ENCODE measurements at regions not wholly inside any gene's neighbourhood (a gene's known extent, or its start where the extent isn't known, plus 50 kb on each side); places are given as distances from the start of the nearest gene placed in this dataset.

DNA sequence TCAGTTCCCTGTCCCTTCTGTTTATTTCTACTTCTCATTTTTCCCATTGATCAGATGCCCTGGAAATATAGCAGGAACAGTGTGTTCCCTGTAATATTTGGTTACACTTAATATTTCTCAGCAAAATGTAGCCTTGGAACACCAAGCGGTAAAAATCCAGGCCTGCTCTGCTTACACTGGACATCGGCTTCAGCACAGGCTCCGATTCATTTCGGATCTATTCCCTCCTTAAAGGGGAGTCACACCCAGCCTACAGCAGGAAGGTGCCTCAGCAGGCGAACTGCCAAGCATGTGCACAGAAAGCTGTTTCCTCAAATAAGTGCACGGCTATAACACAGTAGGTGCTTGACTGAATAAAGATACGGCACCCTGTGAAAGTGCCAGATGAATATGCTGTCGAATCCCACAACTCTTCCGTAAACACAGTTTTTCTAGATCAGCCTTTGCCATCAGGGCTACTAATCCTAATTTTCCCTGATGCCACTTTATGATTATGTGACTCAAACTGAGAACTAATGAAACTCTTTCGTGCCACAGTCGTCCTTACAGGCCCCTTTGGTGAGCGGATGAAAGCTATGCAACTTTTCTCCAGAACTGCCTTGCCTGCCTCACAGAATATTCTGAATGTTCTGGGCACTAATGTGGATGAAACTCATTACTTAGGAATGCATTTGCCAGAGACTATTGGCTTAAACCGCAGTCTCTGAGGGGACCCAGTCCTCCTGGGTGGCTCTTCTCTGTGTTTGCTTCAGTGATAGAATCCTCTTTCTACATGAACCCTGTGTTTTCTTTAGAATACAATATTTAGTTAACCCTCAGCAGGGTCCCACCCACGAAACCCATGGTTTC, 275.5 kb upstream of the RUNX1 start:
- TF ChIP-seq, protein P1, sequence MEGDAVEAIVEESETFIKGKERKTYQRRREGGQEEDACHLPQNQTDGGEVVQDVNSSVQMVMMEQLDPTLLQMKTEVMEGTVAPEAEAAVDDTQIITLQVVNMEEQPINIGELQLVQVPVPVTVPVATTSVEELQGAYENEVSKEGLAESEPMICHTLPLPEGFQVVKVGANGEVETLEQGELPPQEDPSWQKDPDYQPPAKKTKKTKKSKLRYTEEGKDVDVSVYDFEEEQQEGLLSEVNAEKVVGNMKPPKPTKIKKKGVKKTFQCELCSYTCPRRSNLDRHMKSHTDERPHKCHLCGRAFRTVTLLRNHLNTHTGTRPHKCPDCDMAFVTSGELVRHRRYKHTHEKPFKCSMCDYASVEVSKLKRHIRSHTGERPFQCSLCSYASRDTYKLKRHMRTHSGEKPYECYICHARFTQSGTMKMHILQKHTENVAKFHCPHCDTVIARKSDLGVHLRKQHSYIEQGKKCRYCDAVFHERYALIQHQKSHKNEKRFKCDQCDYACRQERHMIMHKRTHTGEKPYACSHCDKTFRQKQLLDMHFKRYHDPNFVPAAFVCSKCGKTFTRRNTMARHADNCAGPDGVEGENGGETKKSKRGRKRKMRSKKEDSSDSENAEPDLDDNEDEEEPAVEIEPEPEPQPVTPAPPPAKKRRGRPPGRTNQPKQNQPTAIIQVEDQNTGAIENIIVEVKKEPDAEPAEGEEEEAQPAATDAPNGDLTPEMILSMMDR (conservative IDR thresholded peaks at IDR 0.05; ENCODE audit: low read length) = no peak
- TF ChIP-seq EZH2phosphoT487 (IDR thresholded peaks at IDR 0.05; ENCODE audit: borderline replicate concordance) = no peak
